Esophagus muscularis mucosa (tissue), 4 donors: ENCODE measurements at regions not wholly inside any gene's neighbourhood (a gene's known extent, or its start where the extent isn't known, plus 50 kb on each side); places are given as distances from the start of the nearest gene placed in this dataset.

Experiments
- EP300 ChIP-seq: sonication (generic); formaldehyde crosslinking; IDR thresholded peaks from one replicate; pipeline ENCODE4 v1.6.1; 2017; ENCODE audit warnings: antibody characterized with exemption
- POLR2A ChIP-seq: fragments of 450-650 bp; IDR thresholded peaks from one replicate; pipeline ENCODE4 v1.6.1; 2017; ENCODE audit warnings: antibody characterized with exemption, moderate library complexity, mild to moderate bottlenecking, low read depth
- TF ChIP-seq, protein P1 (sequence below), 3 experiments: fragments of 200-600 bp in 2 of 3; fragments of 450-650 bp in 1 of 3; sonication (generic) in 2 of 3; IDR thresholded peaks; one replicate each; pipeline ENCODE4 v1.5.1; 2017 to 2019; ENCODE audit warnings: antibody characterized with exemption in 3 of 3, mild to moderate bottlenecking in 2 of 3, moderate library complexity in 1 of 3

DNA sequence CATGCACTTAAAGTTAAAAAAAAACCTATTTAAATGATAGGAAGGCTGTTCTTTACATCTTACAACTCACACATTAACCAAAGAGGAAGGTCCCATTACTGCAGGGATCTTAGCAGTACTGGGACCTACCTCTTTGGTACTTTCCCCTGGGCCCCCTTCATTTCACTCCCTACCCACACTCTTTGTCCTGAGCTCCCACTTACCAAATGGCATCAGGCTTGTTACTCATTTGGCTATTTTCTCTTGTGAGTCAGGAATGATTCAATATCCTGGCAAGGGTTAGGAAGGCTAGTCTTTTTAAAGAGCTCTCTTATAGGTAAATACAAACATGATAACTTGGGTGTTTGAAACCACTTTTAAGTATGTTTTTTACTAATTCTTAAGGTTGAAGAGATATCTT is 117.4 kb upstream of the ELL2 start:
- TF ChIP-seq EP300 (no peak), POLR2A (no peak)
- TF ChIP-seq, protein P1, sequence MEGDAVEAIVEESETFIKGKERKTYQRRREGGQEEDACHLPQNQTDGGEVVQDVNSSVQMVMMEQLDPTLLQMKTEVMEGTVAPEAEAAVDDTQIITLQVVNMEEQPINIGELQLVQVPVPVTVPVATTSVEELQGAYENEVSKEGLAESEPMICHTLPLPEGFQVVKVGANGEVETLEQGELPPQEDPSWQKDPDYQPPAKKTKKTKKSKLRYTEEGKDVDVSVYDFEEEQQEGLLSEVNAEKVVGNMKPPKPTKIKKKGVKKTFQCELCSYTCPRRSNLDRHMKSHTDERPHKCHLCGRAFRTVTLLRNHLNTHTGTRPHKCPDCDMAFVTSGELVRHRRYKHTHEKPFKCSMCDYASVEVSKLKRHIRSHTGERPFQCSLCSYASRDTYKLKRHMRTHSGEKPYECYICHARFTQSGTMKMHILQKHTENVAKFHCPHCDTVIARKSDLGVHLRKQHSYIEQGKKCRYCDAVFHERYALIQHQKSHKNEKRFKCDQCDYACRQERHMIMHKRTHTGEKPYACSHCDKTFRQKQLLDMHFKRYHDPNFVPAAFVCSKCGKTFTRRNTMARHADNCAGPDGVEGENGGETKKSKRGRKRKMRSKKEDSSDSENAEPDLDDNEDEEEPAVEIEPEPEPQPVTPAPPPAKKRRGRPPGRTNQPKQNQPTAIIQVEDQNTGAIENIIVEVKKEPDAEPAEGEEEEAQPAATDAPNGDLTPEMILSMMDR (IDR thresholded peaks at IDR 0.05): no peak
